ENCODE measurements at regions not wholly inside any gene's neighbourhood (a gene's known extent, or its start where the extent isn't known, plus 50 kb on each side); places are given as distances from the start of the nearest gene placed in this dataset.

- no peak for TF ChIP-seq CHD7 (IDR thresholded peaks at IDR 0.05; ENCODE audit: insufficient replicate concordance, low read length)
- no peak for TF ChIP-seq TEAD4 (IDR thresholded peaks at IDR 0.05; ENCODE audit: low read depth, low read length)
- TF ChIP-seq TBP (IDR thresholded peaks at IDR 0.05; ENCODE audit: low read depth, low read length): no peak
- TF ChIP-seq ATF3 (IDR thresholded peaks at IDR 0.05; ENCODE audit: insufficient read depth, low read depth, low read length): no peak
- no peak for TF ChIP-seq SP2 (IDR thresholded peaks at IDR 0.05; ENCODE audit: low read length)
- TF ChIP-seq RAD21 (IDR thresholded peaks at IDR 0.05 in 1 of 2, conservative IDR thresholded peaks at IDR 0.05 in 1 of 2; ENCODE audit: low read depth in 2 of 2, low read length in 2 of 2): no peak
Measured at GRCh38 chr13:22001336-22001735, 330.5 kb downstream of the FGF9 start (continued).
